Coronary artery (tissue), 2 donors: ENCODE measurements at regions not wholly inside any gene's neighbourhood (a gene's known extent, or its start where the extent isn't known, plus 50 kb on each side); places are given as distances from the start of the nearest gene placed in this dataset.

Source experiments
- DNase-seq: peaks from one replicate; pipeline ENCODE4 v3.0.0-alpha.2; 2017; ENCODE audit warnings: low spot score
- H3K27ac ChIP-seq, 2 donors: fragments of 200-600 bp; sonication (generic); one replicate each; pipeline ENCODE4 v1.5.1; 2016 to 2019
- H3K4me3 ChIP-seq: fragments of 200-600 bp; sonication (generic); 2 replicates; pipeline ENCODE4 v1.5.1; 2016; ENCODE audit warnings: mild to moderate bottlenecking, moderate library complexity
- CTCF ChIP-seq: fragments of 200-600 bp; sonication (generic); IDR thresholded peaks from one replicate; pipeline ENCODE4 v1.5.1; 2019; ENCODE audit warnings: antibody characterized with exemption

GRCh38 chr1:30054126-30054525, 669.3 kb downstream of the MATN1 start:
- no peak for TF ChIP-seq CTCF
- H3K27ac ChIP-seq = no peak overlapping the region

GRCh38 chr1:30052178-30052577, 671.2 kb downstream of the MATN1 start:
- Histone ChIP-seq H3K27ac (no peak overlapping the region), H3K4me3 (no peak overlapping the region)
- DNase-seq = no peak
- no peak for TF ChIP-seq CTCF

More at GRCh38 chr1:30054126-30054525, 669.3 kb downstream of the MATN1 start:
- no peak overlapping the region for H3K4me3 ChIP-seq
- no peak for DNase-seq

- DNase-seq = no peak
These were observed 671.6 kb downstream of the MATN1 start for GRCh38 chr1:30051777-30052176.

GRCh38 chr1:30049748-30050296, 673.6 kb downstream of the MATN1 start:
- Histone ChIP-seq H3K27ac (no peak overlapping the region), H3K4me3 (no peak overlapping the region)
- DNase-seq = peak; percentile 14
- no peak for TF ChIP-seq CTCF

More at GRCh38 chr1:30051777-30052176, 671.6 kb downstream of the MATN1 start:
- Histone ChIP-seq H3K4me3 (no peak overlapping the region), H3K27ac (no peak overlapping the region)
- no peak for TF ChIP-seq CTCF

- H3K27ac ChIP-seq = no peak overlapping the region
- H3K4me3 ChIP-seq = no peak overlapping the region
- TF ChIP-seq CTCF = no peak
- peak; percentile 52 for DNase-seq
These were observed 674.5 kb downstream of the MATN1 start for GRCh38 chr1:30048905-30049304.

- DNase-seq = peak; percentile 16
- Histone ChIP-seq H3K27ac (no peak overlapping the region), H3K4me3 (no peak overlapping the region)
- no peak for TF ChIP-seq CTCF
These were observed 675.8 kb downstream of the MATN1 start for GRCh38 chr1:30047576-30047975.

GRCh38 chr1:30046751-30047150, 676.6 kb downstream of the MATN1 start:
- TF ChIP-seq CTCF = no peak
- peak; percentile 61 for DNase-seq
- H3K4me3 ChIP-seq = no peak overlapping the region

More at GRCh38 chr1:30046751-30047150, 676.6 kb downstream of the MATN1 start:
- no peak overlapping the region for H3K27ac ChIP-seq
